Renal cortical epithelial cell (primary cell): ENCODE measurements at regions not wholly inside any gene's neighbourhood (a gene's known extent, or its start where the extent isn't known, plus 50 kb on each side); places are given as distances from the start of the nearest gene placed in this dataset.
"Not testable (repeated sequence)": the region's sequence is repeated elsewhere in the genome, so short reads cannot be mapped to it uniquely, and the experiment has no call there.

Experiments used
- DNase-seq: peaks from one replicate; pipeline ENCODE4 v3.0.0-alpha.2; 2011; ENCODE audit warnings: low read depth

DNA sequence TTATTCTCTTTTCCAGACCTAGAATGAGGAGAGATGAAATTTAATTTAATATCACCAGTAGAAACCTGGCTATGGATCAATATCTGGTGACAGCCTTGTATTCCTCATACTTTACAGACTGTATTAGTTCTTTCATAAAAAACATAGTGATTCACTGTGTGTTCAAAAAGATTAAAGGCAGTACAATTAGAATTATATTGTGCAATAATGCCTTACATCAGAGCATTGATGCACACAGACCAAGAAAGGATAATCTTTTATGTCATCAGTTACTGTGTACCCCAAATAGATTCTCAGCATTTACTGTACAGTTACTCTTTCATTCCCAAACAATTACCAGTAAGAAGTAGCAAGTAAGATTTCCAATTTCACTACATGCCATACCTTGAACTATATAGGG lies 260.5 kb upstream of the ANXA10 start:
- no peak for DNase-seq

DNA sequence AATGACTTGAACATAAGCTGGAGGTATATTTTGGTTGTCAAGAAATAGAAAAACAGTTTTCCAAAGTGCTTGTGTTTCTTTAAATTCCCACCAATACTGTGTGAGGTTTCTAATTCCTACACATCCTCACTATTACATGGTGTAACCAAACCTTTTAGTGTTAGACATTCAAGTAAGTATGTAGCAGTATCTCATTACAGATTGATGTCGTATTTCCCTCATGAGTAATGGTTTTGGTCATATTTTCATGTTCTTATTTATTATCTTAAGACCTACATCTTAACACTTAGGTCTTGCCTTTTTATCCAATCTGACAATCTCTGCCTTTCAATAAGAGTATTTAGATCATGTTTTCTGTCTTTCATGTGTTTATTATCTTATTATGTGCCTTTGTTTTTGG lies 253.7 kb upstream of the ANXA10 start:
- DNase-seq, result no peak

DNA sequence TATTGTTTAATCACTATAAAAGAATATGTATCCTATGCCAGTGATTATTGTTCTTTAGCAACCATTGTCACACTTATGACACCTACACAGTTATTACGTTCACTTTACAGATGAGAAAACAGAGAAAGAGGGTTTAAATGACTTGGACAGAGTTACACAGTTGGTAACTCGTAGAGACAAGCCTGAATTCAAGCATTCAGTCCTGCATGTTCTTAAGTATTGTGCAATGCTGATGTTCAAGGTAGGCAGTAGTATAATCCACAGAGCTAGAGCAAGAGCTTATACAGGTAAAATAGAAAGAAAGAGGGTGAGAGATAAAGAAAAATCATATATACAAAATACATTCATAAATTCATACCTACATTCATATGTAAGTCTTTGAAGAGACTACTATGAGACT lies 249.8 kb upstream of the ANXA10 start:
- DNase-seq, result no peak

DNA sequence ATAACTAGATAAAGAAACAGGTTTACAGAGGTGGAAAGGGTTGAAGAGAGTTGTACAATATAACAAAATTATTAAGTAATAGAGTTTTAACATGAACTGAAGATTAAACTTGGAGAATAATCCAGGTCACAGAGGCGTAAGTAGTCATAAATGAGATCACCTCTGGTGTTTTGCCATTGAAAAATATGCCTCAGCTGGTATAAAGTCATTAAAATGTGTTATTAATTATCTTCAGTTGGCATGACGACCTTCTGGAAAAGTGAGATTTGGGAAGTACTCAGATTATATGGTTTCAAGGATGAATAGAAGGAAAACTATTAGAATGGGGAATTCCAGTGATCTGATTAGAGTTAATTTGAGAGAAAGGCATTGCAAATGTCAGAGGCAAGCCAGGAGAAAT lies 237.5 kb upstream of the ANXA10 start:
- no peak for DNase-seq

DNA sequence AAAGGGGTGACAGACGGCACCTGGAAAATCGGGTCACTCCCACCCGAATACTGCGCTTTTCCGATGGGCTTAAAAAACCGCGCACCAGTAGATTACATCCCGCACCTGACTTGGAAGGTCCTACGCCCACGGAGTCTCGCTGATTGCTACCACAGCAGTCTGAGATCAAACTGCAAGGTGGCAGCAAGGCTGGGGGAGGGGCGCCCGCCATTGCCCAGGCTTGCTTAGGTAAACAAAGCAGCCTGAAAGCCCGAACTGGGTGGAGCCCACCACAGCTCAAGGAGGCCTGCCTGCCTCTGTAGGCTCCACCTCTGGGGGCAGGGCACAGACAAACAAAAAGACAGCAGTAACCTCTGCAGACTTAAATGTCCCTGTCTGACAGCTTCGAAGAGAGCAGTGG lies 234.2 kb upstream of the ANXA10 start:
- DNase-seq, result not testable (repeated sequence)

DNA sequence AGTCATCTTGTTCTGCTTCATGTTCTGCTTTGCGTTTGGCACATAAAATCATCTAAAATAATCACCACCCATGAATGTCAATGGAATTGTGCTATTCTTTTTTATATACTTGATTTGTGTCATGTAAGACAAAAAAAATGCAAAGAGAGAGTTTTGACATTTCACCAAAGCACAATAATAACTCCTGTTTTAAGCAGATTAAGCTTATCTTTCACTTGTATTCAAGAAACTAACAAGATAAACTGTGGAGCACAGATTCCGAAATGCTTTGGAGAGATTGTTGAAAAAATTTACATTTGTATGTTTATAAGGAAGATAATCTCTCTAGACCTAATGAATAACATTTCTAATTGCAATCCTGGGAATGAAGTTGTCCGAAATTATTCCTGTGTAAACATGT lies 225.1 kb upstream of the ANXA10 start:
- DNase-seq, result no peak

DNA sequence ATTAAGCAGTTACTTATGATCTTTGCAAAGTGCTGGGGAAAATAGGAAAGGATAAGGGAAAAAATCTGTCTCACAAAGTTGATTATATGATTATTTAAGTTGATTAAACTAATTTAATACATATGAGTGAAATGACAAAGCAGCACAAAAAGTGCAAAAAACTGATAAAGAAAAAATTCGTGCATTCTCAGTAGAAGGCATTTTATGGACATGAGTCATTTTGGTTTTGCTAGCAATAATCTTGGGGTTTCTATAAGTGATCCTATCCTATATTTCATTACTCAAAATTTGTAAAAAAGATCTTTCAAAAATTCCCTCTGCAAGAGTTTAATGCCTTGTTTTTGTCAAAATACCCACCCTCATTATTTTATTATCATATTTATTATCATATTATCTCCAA lies 224.2 kb upstream of the ANXA10 start:
- no peak for DNase-seq

DNA sequence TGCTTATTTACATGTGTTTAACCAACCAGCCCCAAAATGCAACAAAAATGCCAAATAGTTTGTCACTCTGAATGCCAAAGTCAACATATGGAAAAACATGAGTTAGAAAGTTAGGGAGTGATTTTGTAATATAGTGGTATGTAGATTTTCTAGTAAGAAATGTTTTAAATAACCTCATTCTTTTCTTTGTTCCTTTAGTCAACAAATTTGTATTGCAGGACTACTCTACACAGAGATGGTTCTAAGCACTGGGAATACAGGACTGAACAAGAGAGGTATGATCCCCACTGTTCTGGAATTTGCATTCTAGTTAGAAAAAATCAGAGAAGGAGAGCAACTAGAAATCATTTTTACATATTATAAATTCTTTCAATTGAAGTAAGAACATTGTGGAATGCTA lies 218.8 kb upstream of the ANXA10 start:
- DNase-seq, result no peak

DNA sequence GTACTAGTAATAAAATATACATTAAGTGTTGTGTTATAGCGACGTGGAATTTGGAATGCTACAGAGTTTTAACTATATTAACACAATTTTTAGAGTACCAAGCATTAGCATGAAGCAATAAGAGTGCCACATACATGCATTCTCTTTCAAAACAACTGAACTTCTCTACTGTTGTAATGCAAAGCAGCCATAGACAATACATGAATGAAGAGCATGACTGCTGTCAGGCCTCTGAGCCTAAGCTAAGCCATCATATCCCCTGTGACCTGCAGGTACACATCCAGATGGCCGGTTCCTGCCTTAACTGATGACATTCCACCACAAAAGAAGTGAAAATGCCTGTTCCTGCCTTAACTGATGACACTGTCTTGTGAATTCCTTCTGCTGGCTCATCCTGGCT lies 216.2 kb upstream of the ANXA10 start:
- DNase-seq, result not testable (repeated sequence)

DNA sequence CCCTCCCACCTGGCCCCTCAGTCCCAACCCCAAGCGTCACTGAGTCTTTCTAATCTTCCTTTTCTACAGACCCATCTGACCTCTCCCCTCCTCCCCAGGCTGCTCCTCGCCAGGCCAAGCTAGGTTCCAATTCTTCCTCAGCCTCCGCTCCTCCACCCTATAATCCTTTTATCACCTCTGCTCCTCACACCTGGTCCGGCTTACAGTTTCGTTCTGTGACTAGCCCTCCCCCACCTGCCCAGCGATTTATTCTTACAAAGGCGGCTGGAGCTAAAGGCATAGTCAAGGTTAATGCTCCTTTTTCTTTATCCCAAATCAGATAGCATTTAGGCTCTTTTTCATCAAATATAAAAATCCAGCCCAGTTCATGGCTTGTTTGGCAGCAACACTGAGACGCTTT lies 214.5 kb upstream of the ANXA10 start:
- not testable (repeated sequence) for DNase-seq

DNA sequence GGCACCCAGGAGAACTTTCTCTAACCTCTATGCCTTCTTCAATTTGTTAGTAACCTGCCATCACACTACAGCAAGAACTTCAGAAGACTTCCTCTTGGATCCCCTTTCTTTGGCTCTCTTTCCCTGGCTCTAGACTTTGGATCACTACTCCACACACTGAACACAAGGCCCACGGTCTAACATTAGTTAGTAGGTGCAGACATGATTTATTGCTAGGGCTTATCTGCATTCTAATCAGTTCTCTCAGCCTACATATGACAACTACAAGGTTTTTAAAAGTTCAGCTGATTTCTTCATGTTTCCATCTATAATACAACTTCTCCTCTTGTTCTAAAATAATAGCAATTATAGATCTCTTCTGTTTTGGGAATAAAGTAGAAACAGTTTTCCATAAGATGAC lies 209.1 kb upstream of the ANXA10 start:
- no peak for DNase-seq

DNA sequence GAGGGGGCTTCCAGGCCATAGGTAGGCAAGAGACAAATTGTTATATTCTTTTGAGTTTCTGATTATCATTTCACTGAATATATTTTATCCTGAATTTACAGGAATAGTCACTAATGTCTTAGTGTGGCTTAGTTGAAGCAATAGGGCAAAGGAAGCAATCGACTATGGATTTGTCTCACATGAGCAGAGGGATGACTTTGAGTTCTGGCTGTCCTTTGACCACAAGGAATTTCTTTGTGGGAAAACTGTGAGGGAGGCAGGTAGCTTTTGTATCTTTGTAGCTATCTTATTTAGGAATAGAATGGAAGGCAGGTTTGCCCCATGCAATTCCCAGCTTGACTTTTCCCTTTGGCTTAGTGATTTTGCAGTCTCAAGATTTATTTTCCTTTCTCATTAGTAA lies 207.3 kb upstream of the ANXA10 start:
- DNase-seq, result peak; percentile 12

DNA sequence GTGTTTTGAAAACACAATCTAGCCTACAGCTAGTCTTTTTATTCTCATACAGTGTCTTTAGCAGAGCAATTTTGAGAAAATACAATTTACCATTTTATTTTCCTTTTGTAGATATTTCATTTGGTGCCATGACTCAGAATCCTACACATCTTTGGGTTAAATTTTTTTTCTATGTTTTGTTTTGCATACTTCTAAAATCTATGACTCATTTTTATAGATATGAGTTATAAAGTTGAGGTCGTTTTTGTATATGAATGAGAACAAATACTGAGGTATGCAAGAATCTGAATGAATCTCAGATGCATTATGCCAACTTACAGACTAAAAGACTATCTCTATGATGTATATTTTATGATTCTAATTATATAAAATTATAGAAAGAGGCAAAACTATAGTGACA lies 206.5 kb upstream of the ANXA10 start:
- no peak for DNase-seq

DNA sequence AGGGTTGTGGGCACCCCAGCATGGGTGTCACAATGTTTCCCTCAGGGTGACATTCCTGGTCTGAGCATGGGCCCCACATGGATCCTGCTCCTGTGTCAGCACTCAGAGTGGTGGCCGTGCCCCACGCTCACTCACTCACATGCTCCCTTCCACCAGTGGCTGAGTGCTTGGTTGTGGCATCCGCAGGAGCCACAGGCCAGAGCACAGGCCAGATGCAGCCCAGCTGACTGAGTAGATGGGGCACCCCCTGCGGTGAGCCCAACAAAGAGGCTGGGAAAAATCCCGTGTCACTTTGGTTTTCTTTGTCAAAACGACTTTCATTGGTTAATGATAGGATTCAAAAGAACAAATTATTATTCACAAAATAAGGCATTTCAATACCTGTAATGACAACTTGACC lies 204.6 kb upstream of the ANXA10 start:
- no peak for DNase-seq

DNA sequence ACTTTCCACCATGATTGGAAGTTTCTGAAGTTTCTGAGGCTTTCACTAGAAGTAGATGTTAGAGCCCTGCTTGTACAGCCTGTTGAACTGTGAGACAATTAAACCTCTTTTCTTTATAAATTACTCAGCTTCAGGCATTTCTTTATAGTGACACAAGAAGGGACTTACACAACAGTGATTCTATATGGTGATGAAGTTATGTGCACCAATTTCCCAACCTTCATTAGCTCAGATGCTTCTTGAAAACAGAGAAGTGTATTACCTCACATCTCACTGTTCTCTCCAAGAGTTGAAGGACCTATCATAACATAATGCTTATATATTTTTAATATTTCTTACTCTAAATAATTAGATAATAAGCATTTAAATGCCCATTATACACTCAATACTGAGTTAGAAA lies 202.1 kb upstream of the ANXA10 start:
- DNase-seq, result no peak

DNA sequence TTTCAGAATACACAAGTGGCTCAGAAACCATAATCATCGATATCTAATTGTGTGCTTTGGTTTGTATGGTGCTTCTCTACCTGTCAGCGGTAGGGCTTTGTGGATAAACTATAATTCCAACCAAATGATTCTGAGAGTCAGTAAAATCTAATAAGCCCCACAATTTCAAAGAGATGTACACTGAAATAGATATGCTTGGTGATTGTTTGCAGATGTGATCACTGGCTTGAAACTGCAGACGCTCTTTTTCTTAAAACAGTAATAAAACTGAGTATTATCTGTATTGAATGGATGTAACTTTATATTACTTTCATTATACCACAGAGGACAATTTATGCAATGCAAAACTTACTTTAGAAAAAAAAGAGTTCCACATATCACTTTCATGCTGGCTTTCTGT lies 198.8 kb upstream of the ANXA10 start:
- DNase-seq, result no peak

DNA sequence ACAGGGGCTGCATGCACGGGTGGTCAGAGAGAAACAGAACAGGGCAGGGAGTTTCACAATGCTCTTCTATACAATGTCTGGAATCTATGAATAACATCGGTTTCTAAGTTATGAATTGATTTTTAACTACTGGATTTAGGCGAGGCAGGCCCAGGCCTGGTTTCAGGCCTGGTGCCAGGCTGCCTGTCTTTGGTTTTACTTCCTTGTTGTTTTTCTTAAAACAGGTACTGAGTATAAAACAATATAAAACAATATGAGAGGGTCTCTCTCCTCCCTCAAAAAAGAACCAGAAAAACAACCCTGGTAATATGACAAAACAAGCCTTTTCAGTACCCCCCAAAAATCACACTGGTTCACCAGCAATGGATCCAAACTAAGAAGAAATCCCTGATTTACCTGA lies 196.1 kb upstream of the ANXA10 start:
- not testable (repeated sequence) for DNase-seq

DNA sequence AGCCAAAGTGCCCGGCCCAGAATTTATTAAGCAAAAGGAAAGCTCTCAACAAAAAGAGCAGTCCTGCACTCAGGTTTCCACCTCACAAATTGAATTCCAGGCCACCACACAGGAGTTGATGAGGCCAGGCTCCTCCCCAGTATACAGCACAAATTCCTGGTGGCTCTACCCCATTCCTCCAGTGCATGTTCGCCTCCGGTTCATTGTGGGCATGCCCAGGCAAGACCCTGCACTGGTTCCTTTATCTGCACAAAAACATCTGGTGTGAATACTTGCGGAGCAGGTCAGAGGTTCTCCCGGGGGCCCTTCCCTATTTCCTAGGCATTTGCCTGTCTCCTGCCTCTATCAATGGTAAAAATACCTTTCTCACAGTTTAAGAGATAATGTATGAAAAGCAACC lies 195.2 kb upstream of the ANXA10 start:
- DNase-seq, result no peak

DNA sequence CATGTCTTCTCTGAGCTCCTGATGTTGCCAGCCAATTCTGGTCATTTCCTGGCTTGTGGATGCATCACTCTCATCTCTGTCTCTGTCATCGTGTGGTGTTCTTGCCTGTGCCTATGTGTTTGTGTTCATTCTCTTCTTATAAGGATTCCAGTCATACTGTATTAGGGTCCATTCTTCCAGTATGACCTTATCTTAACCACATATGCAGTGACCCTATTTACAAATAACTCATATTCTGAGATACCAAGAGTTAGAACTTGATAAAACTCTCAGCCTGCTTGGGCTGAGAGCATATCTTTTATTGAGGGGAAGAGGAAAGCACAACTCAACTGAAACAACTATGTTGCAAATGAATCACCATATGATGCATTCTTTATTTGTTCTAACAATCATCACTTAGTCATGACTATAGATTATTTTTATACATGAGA lies 189.0 kb upstream of the ANXA10 start:
- DNase-seq, result no peak

DNA sequence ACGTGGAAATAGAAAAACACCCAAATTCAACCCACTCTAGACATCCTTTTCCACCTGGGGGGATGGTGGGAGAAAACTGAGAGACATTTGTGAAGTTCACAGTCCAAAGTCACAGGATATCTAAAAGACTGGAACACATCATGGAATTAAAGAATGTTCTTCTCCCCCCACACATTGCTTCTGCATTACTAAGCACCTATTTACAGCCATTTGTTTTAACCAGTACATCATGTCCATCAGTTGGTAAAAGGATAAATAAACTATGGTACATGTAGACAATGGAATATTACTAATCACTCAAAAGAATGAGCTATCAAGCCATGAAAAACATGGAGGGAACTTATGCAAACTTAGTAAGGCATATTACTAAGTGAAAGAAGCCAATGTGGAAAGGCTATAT lies 185.5 kb upstream of the ANXA10 start:
- peak; percentile 15 for DNase-seq

DNA sequence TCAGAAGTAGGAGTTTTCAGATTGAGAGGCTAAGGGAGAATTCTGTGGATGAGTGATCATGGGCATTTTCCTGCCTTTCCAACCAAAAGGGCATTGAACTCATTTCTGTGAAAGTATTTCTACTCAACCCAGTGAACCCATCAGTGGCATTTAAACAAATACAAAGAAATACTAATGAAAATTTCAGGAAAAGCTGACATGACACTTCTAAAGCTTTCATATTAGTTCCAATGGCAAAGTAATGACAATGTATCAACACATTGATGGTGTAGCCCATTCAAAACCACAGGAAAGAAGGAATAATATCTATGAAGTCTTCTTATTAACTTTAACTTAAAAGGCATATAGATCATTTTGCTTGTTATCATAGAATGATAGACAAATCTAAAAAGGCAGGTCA lies 183.5 kb upstream of the ANXA10 start:
- DNase-seq, result no peak

DNA sequence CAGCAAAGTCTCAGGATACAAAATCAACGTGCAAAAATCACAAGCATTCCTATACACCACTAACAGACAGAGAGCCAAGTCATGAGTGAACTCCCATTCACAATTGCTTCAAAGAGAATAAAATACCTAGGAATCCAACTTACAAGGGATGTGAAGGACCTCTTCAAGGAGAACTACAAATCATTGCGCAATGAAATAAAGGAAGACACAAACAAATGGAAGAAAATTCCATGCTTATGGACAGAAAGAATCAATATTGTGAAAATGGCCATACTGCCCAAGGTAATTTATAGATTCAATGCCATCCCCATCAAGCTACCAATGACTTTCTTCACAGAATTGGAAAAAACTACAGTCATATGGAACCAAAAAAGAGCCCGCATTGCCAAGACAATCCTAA lies 179.8 kb upstream of the ANXA10 start:
- DNase-seq, result not testable (repeated sequence)

DNA sequence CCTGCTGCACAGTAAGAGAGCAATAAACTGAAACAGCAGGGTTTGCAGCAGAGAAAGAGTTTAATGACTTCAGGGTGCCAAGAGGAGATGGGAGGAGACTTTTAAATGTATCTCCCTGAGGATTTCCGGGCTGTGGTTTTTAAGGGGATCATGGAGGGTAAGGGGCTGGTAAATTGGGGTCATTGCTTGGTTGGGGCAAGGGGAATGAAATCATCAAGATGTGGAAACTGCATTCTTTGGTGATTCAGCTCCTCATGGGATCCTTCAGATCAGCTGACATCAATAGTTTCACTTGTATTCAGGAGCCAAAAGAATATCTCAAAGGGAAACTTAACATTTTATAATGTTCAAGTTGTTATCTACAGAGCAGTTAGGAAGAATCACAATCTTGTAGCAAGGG lies 174.3 kb upstream of the ANXA10 start:
- no peak for DNase-seq

DNA sequence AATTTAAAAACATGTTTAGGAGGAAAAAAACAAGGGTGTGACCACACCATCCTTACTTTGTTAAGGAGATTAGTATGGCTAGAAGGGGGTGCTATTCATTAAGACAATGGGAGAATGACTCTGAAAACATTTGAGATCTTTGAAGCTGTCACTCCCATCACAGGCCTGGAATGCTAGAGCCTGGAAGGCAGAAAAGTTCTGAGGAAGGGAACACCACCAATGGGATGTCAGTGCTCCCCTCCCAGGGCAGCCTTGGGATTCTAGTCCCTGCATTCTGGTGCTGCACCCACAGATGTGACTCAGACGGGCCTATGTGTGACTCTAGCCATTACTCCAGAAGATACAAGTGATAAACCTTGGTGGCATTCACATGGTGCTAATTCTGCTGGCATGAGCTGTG lies 162.2 kb upstream of the ANXA10 start:
- DNase-seq, result no peak

DNA sequence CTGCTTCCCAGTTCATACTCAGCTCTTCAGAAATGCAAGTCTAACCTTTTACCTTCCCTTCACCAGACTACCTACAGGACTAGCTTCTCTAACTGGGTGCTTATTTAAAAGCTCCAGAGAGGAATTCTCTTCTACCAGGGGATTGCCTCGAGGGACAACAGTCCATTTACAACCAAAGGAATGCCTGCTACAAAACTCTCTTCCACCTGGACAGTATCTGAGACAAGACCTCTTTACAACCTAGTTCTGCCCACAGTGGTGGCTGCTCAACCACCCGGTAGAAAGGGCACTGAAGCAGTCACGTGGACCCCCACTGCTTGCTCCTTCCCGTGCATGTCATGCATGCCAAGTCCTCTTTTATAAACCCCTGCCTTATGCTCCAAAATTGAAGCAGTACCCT lies 158.1 kb upstream of the ANXA10 start:
- no peak for DNase-seq
